ENCODE measurements at regions not wholly inside any gene's neighbourhood (a gene's known extent, or its start where the extent isn't known, plus 50 kb on each side); places are given as distances from the start of the nearest gene placed in this dataset.

DNA sequence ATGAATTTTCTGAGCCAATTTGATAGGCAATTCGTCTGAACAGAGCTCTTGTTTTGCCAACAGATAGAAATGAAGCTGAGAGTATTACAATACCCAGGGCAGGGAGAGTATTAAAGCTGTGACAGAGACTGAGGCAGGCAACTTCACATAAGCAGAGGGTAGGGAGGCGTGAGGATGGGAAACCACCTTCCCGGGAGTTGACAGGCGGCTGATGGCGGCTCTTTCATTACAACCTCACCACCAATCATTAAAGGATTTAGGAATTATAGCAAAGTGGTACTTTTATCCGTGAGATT, 73.3 kb downstream of the CD83 start:
- TF ChIP-seq, protein P1, sequence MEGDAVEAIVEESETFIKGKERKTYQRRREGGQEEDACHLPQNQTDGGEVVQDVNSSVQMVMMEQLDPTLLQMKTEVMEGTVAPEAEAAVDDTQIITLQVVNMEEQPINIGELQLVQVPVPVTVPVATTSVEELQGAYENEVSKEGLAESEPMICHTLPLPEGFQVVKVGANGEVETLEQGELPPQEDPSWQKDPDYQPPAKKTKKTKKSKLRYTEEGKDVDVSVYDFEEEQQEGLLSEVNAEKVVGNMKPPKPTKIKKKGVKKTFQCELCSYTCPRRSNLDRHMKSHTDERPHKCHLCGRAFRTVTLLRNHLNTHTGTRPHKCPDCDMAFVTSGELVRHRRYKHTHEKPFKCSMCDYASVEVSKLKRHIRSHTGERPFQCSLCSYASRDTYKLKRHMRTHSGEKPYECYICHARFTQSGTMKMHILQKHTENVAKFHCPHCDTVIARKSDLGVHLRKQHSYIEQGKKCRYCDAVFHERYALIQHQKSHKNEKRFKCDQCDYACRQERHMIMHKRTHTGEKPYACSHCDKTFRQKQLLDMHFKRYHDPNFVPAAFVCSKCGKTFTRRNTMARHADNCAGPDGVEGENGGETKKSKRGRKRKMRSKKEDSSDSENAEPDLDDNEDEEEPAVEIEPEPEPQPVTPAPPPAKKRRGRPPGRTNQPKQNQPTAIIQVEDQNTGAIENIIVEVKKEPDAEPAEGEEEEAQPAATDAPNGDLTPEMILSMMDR (IDR thresholded peaks at IDR 0.05; ENCODE audit: low read length): no peak
- TF ChIP-seq EZH2 (optimal IDR thresholded peaks at IDR 0.05; ENCODE audit: low read depth, low read length) (no peak), EZH2phosphoT487 (IDR thresholded peaks at IDR 0.05; ENCODE audit: low read length) (no peak)

All from MM.1S (cell line).